Right lobe of liver (tissue), 4 donors: ENCODE measurements at regions not wholly inside any gene's neighbourhood (a gene's known extent, or its start where the extent isn't known, plus 50 kb on each side); places are given as distances from the start of the nearest gene placed in this dataset.

ENCODE experiments used
- POLR2A ChIP-seq: fragments of 450-650 bp; IDR thresholded peaks from one replicate; pipeline ENCODE4 v1.6.1; 2017; ENCODE audit warnings: antibody characterized with exemption, mild to moderate bottlenecking
- TF ChIP-seq, protein P1 (sequence below), 4 donors: fragments of 200-600 bp in 3 of 4; fragments of 450-650 bp in 1 of 4; IDR thresholded peaks; one replicate each; pipeline versions ENCODE4 v1.5.1 to v1.8.0; 2016 to 2022; ENCODE audit warnings: antibody characterized with exemption in 4 of 4, mild to moderate bottlenecking in 2 of 4
- donor health status: DM: no; HTN: no; CAD: no.
- donor health status: DM: no; HTN: no; CAD: no.
- donor health status: DM: no; HTN: yes; CAD: no.

DNA sequence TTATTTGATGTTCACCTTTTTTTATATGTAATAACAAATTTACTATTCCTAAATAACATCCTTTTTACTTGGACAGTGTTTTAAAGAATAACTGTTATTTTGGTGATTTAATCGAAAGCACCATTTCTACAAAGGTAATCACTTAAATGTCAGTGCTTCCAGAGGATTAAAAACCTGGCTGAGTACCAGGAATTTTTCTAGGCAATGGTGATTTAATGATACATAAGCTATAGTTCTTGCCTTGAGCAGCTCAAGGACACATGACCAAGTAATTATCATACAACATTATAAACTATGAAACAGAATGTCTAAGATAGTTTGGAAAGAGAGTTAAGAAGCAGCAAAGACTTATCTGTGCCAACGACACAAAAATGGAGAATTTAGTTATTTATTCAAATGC lies 1291.9 kb upstream of the TENM3 start:
- TF ChIP-seq, protein P1, sequence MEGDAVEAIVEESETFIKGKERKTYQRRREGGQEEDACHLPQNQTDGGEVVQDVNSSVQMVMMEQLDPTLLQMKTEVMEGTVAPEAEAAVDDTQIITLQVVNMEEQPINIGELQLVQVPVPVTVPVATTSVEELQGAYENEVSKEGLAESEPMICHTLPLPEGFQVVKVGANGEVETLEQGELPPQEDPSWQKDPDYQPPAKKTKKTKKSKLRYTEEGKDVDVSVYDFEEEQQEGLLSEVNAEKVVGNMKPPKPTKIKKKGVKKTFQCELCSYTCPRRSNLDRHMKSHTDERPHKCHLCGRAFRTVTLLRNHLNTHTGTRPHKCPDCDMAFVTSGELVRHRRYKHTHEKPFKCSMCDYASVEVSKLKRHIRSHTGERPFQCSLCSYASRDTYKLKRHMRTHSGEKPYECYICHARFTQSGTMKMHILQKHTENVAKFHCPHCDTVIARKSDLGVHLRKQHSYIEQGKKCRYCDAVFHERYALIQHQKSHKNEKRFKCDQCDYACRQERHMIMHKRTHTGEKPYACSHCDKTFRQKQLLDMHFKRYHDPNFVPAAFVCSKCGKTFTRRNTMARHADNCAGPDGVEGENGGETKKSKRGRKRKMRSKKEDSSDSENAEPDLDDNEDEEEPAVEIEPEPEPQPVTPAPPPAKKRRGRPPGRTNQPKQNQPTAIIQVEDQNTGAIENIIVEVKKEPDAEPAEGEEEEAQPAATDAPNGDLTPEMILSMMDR (IDR thresholded peaks at IDR 0.05) = no peak
- no peak for TF ChIP-seq POLR2A
